ENCODE measurements at regions not wholly inside any gene's neighbourhood (a gene's known extent, or its start where the extent isn't known, plus 50 kb on each side); places are given as distances from the start of the nearest gene placed in this dataset.

DNA sequence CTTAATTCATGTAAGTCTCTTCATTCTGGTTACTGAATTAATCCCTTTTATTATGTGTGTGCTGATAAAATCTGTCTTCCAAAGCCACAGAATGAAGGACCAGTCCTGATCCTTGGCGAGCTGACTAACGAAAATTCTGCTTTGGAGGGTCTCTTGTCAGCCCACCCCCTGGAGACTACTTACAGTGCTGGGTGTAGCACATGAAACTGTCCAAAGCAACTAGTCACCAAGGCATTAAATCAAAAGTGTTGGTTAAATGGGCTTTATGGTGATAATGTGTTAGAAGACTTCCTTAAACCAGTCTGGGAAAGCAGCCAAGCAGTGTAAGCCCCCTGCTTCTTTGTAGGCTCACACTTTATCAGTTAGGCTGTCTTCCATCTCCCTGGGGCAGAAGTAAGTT is 420.2 kb downstream of the SUCLG1 start:
- POLR2A ChIA-PET, result no interaction called here
- Mint-ChIP-seq H3K4me3 (no peak overlapping the region), H3K4me1 (ENCODE audit: low read depth) (peaks cover 2% of the 10 kb centered on the region), H3K36me3 (ENCODE audit: low read depth) (no peaks in the 10 kb centered on the region), H3K27me3 (peaks cover 13% of the 10 kb centered on the region), H3K27ac (no peak overlapping the region), H3K9me3 (no peaks in the 10 kb centered on the region)
- ATAC-seq (ENCODE audit: poor library complexity), result no peak
- no peak for DNase-seq
- no peak overlapping the region for H3K27ac ChIP-seq (ENCODE audit: low read depth in 1 of 2, low read length in 2 of 2)
- CTCF ChIA-PET, result no interaction called here
- H3K27me3 ChIP-seq (ENCODE audit: control insufficient read depth in 1 of 2, insufficient read depth in 2 of 2, low read length in 2 of 2), result peaks cover 0 to 7% of the 10 kb centered on the region in 2 experiments
- H3K9me3 ChIP-seq (ENCODE audit: control insufficient read depth in 1 of 2, insufficient read depth in 1 of 2, low read length in 2 of 2), result peaks cover 0 to 5% of the 10 kb centered on the region in 2 experiments
- no peaks in the 10 kb centered on the region for H3K36me3 ChIP-seq (ENCODE audit: insufficient read depth, low read length)
- no peak overlapping the region for H3K4me3 ChIP-seq (ENCODE audit: low read length)
- no peaks in the 10 kb centered on the region for H3K4me1 ChIP-seq (ENCODE audit: insufficient read depth, low read length)
- intact Hi-C loops (cut with DNase I, micrococcal nuclease), result no loop called here
- no peak for TF ChIP-seq CTCF (IDR thresholded peaks at IDR 0.05)

DNA sequence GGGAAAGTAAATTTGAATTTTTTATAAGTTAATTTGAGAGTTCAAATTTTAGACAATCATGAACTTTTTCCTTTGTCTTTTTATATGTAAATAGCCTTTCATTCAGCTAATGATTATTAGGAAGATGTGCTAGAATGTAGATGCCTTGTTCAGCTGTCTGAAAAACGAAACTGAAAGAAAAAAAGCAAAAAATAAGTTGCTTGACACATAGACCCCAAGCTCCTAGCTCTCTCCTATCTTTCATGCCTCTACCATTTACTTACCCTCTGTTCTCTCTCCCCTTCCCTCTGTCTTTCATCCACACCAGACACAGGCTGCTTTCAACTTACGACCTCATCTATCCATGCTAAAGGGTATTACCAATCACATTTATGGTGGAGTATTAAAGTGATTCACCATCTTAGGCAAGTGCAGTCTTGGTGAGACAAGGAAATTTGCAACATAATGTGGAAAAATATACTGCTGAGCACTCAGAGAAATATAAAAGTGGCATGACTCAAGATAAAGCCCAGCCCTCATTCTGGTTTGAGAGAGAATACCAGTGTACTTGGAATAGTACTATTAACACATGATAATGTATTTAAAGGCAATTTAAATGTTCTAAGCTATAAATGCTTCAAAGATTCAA is 425.6 kb downstream of the SUCLG1 start:
- intact Hi-C loops (cut with DNase I, micrococcal nuclease), result no loop called here
- H3K36me3 ChIP-seq (ENCODE audit: insufficient read depth, low read length), result no peaks in the 10 kb centered on the region
- Mint-ChIP-seq H3K27me3 (no peaks in the 10 kb centered on the region), H3K4me1 (ENCODE audit: low read depth) (peaks cover 8% of the 10 kb centered on the region), H3K36me3 (ENCODE audit: low read depth) (no peaks in the 10 kb centered on the region), H3K9me3 (no peaks in the 10 kb centered on the region), H3K4me3 (no peak overlapping the region), H3K27ac (no peak overlapping the region)
- DNase-seq, result no peak
- no peak for ATAC-seq (ENCODE audit: poor library complexity)
- ChIA-PET POLR2A (no interaction called here), CTCF (no interaction called here)
- no peak overlapping the region for H3K27ac ChIP-seq (ENCODE audit: low read depth in 1 of 2, low read length in 2 of 2)
- no peak for TF ChIP-seq CTCF (IDR thresholded peaks at IDR 0.05)
- no peaks in the 10 kb centered on the region for H3K27me3 ChIP-seq (ENCODE audit: control insufficient read depth in 1 of 2, insufficient read depth in 2 of 2, low read length in 2 of 2)
- H3K9me3 ChIP-seq (ENCODE audit: control insufficient read depth in 1 of 2, insufficient read depth in 1 of 2, low read length in 2 of 2), result no peaks in the 10 kb centered on the region
- H3K4me1 ChIP-seq (ENCODE audit: insufficient read depth, low read length), result no peaks in the 10 kb centered on the region
- no peak overlapping the region for H3K4me3 ChIP-seq (ENCODE audit: low read length)

- H3K9me3 ChIP-seq (ENCODE audit: control insufficient read depth in 1 of 2, insufficient read depth in 1 of 2, low read length in 2 of 2), result no peaks in the 10 kb centered on the region
- no peaks in the 10 kb centered on the region for H3K36me3 Mint-ChIP-seq (ENCODE audit: low read depth)
- H3K9me3 Mint-ChIP-seq, result no peaks in the 10 kb centered on the region
- no peak overlapping the region for H3K4me3 ChIP-seq (ENCODE audit: low read length)
- no peak overlapping the region for H3K4me3 Mint-ChIP-seq
- TF ChIP-seq CTCF (IDR thresholded peaks at IDR 0.05), result no peak
- H3K27ac ChIP-seq (ENCODE audit: low read depth in 1 of 2, low read length in 2 of 2), result no peak overlapping the region
- DNase-seq (no peak), ATAC-seq (ENCODE audit: poor library complexity) (no peak)
- intact Hi-C loops (cut with DNase I, micrococcal nuclease), result no loop called here
- H3K27me3 ChIP-seq (ENCODE audit: control insufficient read depth in 1 of 2, insufficient read depth in 2 of 2, low read length in 2 of 2), result no peaks in the 10 kb centered on the region
- H3K4me1 ChIP-seq (ENCODE audit: insufficient read depth, low read length), result no peaks in the 10 kb centered on the region
- peaks cover 8% of the 10 kb centered on the region for H3K4me1 Mint-ChIP-seq (ENCODE audit: low read depth)
- no peaks in the 10 kb centered on the region for H3K27me3 Mint-ChIP-seq
- ChIA-PET CTCF (interaction anchor here (0.7 kb wide), 1 partner anchor 12 kb away, joined by 3 read pairs; no protein-coding TSS in a partner anchor), POLR2A (no interaction called here)
- H3K36me3 ChIP-seq (ENCODE audit: insufficient read depth, low read length), result no peaks in the 10 kb centered on the region
- H3K27ac Mint-ChIP-seq, result no peak overlapping the region
Measured at GRCh38 chr2:84031312-84032050, 427.6 kb downstream of the SUCLG1 start.
